NT2/D1 (cell line): ENCODE measurements at regions not wholly inside any gene's neighbourhood (a gene's known extent, or its start where the extent isn't known, plus 50 kb on each side); places are given as distances from the start of the nearest gene placed in this dataset.

ENCODE experiments used
- DNase-seq: peaks from one replicate; pipeline ENCODE4 v3.0.0-alpha.2; 2011; ENCODE audit warnings: low read depth, low spot score
- H3K27me3 ChIP-seq: 2 replicates; pipeline ENCODE4 v1.6.0; 2011; ENCODE audit warnings: mild to moderate bottlenecking; ENCODE audit not compliant: insufficient read length, insufficient read depth
- H3K36me3 ChIP-seq: 2 replicates; pipeline ENCODE4 v1.6.1; 2011; ENCODE audit warnings: mild to moderate bottlenecking, low read length, mixed read lengths; ENCODE audit not compliant: insufficient read depth, insufficient read length
- H3K4me1 ChIP-seq: 2 replicates; pipeline ENCODE4 v1.5.1; 2011; ENCODE audit not compliant: insufficient read depth, insufficient read length
- H3K4me3 ChIP-seq: 2 replicates; pipeline ENCODE4 v1.5.1; 2011; ENCODE audit warnings: low read depth; ENCODE audit not compliant: insufficient read length
- H3K9ac ChIP-seq: 2 replicates; pipeline ENCODE4 v1.6.0; 2011; ENCODE audit warnings: low read depth; ENCODE audit not compliant: insufficient read length
- H3K9me3 ChIP-seq: 2 replicates; pipeline ENCODE4 v1.5.1; 2011; ENCODE audit warnings: mild to moderate bottlenecking, low read length; ENCODE audit not compliant: insufficient read depth
- SUZ12 ChIP-seq: IDR thresholded peaks from 2 replicates; pipeline ENCODE4 v1.6.1; 2011; ENCODE audit not compliant: insufficient read length, insufficient read depth; ENCODE audit errors: extremely low read depth
- YY1 ChIP-seq: IDR thresholded peaks from 2 replicates; pipeline ENCODE4 v1.6.1; 2011; ENCODE audit not compliant: insufficient read length, insufficient read depth
- ZNF274 ChIP-seq: IDR thresholded peaks from 2 replicates; pipeline ENCODE4 v1.6.1; 2011; ENCODE audit warnings: mild to moderate bottlenecking, low read depth, low read length

DNA sequence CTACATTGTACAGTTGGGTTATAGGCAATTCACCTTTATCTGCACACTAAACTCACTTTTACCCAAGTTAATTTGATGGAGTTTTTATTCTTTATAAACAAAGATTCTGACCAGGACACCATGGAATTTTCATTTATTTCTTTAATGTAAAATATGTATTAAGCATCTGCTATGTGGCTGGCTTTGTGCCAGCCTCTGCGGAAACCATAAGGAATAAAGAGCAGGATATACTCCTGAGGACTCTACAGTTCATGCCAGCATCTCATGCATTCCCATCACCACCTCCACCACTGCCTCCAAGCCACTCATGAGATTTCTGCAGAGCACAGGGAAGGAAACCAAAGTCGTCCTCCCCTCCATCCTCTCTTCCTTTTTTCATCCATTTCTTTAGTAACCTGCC is 100.0 kb upstream of the DBX1 start:
- Histone ChIP-seq H3K4me3 (no peak overlapping the region), H3K27me3 (no peaks in the 10 kb centered on the region), H3K9ac (no peak overlapping the region), H3K36me3 (no peaks in the 10 kb centered on the region), H3K9me3 (no peaks in the 10 kb centered on the region), H3K4me1 (no peaks in the 10 kb centered on the region)
- TF ChIP-seq SUZ12: no peak
- TF ChIP-seq ZNF274: no peak
- TF ChIP-seq YY1: no peak
- no peak for DNase-seq

DNA sequence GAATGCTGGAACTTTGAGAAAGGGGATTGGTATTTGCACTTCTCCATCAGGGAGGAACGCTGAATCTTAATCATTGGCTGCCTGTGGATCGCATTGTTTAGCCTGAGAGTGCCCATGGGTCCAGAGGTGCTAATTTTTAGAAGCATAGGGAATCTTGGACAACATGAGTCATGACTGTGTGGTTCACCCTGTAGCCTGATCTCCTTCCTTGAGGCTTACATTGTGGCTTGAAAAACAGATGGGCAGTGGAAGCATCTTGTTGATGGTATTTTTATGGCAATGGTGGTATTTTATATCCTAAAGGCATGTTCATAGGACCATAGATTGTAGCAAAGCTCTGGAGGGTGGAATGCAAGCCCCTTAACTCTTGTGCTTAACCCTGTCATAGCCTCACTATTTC is 99.2 kb upstream of the DBX1 start:
- no peak overlapping the region for H3K9ac ChIP-seq
- no peak for TF ChIP-seq YY1
- no peak for TF ChIP-seq SUZ12
- no peak for TF ChIP-seq ZNF274
- H3K27me3 ChIP-seq: no peaks in the 10 kb centered on the region
- no peaks in the 10 kb centered on the region for H3K36me3 ChIP-seq
- H3K4me3 ChIP-seq: no peak overlapping the region
- no peak for DNase-seq
- no peaks in the 10 kb centered on the region for H3K4me1 ChIP-seq
- no peaks in the 10 kb centered on the region for H3K9me3 ChIP-seq

DNA sequence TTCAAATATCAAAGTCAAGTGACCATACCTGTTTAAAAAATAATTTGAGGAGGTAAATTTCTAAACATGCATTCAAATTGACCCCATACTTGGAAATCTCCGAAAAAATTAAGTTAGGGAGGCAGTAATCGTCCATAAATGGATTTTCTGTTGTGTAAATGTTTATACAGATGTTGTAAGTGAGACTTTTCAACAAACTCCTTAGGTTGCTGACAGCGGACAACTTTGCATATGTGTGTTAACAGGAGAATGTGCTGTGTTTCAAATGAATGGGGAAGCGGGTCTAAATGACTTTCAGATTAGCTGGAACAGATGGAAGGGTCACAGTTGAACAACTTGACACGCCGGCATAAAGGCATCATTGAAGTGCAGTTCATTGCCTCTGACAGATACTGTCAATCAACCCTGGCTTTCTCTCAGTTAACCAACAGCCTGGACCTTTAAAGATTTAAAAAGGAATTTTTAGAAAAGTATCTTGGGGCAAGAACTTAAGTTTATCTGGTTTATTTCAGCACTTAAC is 98.2 kb upstream of the DBX1 start:
- no peak for TF ChIP-seq YY1
- TF ChIP-seq SUZ12: no peak
- no peak for TF ChIP-seq ZNF274
- H3K36me3 ChIP-seq: no peaks in the 10 kb centered on the region
- H3K9ac ChIP-seq: no peak overlapping the region
- no peaks in the 10 kb centered on the region for H3K9me3 ChIP-seq
- H3K4me1 ChIP-seq: no peaks in the 10 kb centered on the region
- no peak overlapping the region for H3K4me3 ChIP-seq
- no peak for DNase-seq
- no peaks in the 10 kb centered on the region for H3K27me3 ChIP-seq

DNA sequence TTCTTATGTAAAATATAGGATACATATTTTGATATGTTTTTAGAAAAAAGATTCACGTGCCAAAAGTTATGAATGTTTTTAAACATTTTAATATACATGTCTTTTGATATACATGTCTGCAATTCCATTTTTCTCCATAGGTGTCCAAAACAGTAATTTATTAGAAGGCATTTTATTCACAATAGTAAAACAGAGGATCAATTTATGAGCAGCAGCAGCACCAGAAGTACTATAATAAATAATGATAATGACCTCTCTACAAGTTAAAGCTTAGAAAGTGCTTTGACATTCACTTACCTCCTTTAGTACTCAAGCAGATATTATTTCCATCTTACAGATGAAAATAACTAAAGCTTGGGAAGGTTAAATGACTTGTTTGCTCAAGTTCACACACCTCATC is 96.7 kb upstream of the DBX1 start:
- no peaks in the 10 kb centered on the region for H3K9me3 ChIP-seq
- H3K4me1 ChIP-seq: no peaks in the 10 kb centered on the region
- no peak for DNase-seq
- H3K36me3 ChIP-seq: no peaks in the 10 kb centered on the region
- no peak for TF ChIP-seq SUZ12
- no peak for TF ChIP-seq YY1
- TF ChIP-seq ZNF274: no peak
- no peaks in the 10 kb centered on the region for H3K27me3 ChIP-seq
- H3K4me3 ChIP-seq: no peak overlapping the region
- H3K9ac ChIP-seq: no peak overlapping the region

DNA sequence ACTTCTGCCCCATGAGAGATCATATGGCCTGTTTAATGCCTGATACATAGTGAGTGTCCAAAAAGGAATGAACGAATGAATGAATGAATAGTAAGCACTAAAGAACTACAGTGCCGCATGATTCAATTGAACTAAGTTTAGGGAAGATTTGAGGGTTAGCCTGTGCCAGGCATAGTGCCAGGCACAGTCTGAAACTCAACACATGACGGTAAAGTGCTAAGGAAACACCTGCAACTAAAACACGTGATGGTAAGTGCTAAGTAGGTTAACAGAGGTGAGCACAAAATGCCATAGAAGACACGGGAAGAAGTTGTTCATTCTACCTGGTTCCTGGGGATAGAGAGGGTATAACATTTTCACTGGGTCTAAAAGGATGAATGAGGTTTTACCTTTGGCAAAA is 93.5 kb upstream of the DBX1 start:
- DNase-seq: no peak
- Histone ChIP-seq H3K27me3 (no peaks in the 10 kb centered on the region), H3K4me3 (no peak overlapping the region), H3K4me1 (no peaks in the 10 kb centered on the region), H3K9me3 (no peaks in the 10 kb centered on the region), H3K36me3 (no peaks in the 10 kb centered on the region), H3K9ac (no peak overlapping the region)
- TF ChIP-seq SUZ12 (no peak), YY1 (no peak), ZNF274 (no peak)

DNA sequence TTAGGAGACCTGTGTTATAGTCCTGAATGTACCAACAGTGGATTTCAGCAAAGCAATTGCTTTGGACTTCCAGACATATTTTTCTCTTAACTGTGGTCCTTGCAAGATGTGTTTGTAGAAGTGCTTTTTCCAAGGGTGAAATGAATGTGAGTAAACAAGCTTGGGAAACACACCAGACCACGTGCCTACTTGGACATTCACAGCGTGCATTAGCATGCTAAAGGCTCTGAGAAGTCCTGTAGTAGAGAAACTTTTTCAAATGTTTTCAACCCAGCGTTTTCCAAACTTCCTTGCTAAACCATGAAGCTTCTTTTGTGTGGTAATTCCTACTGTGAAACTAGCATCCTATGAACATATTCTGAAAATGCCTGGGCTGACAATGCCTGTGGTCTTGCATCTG is 91.2 kb upstream of the DBX1 start:
- Histone ChIP-seq H3K27me3 (no peaks in the 10 kb centered on the region), H3K9me3 (no peaks in the 10 kb centered on the region), H3K9ac (no peak overlapping the region), H3K36me3 (no peaks in the 10 kb centered on the region), H3K4me3 (no peak overlapping the region), H3K4me1 (no peaks in the 10 kb centered on the region)
- DNase-seq: no peak
- no peak for TF ChIP-seq YY1
- no peak for TF ChIP-seq SUZ12
- TF ChIP-seq ZNF274: no peak

DNA sequence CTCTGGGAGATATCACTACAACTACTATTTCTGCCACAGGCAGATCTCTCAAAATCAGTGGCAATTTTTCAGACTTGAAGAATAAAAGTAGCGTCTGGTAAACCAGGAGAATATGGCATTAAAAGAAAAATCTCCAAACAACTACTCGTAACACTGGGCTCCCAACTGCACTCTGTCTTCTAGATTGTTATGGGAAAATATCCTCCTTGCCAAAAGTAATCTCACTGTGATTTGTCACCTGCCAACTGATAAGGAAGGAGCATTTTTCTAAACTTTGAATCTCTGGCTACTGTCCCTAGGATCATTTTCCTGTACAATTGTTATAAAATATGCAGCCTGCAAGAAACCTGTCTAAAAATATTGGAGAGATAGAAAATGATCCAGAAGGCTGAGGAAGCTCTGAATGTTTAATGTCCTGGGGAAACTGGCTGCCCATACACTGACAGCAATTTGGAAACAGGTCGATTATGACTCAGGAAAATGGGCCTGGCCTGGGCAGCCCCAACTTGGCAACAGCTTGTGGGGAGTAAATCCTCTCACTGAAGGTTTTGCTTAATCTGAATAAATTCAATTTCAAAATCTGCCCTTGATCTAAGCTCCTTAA is 90.5 kb upstream of the DBX1 start:
- no peak for DNase-seq
- TF ChIP-seq ZNF274: no peak
- TF ChIP-seq YY1: no peak
- no peak for TF ChIP-seq SUZ12
- H3K4me3 ChIP-seq: no peak overlapping the region
- no peaks in the 10 kb centered on the region for H3K36me3 ChIP-seq
- no peak overlapping the region for H3K9ac ChIP-seq
- no peaks in the 10 kb centered on the region for H3K9me3 ChIP-seq
- H3K4me1 ChIP-seq: no peaks in the 10 kb centered on the region
- no peaks in the 10 kb centered on the region for H3K27me3 ChIP-seq
